OCI-LY1 (cell line): ENCODE measurements at regions not wholly inside any gene's neighbourhood (a gene's known extent, or its start where the extent isn't known, plus 50 kb on each side); places are given as distances from the start of the nearest gene placed in this dataset.

Source experiments
- H2AFZ ChIP-seq: fragments of 200-600 bp; sonication (generic), shearing (Covaris generic); 2 replicates; pipeline ENCODE4 v1.6.0; 2014; ENCODE audit warnings: antibody characterized with exemption, mild to moderate bottlenecking, low read length
- H3F3A ChIP-seq: fragments of 200-600 bp; sonication (generic), shearing (Covaris generic); 2 replicates; pipeline ENCODE4 v1.6.0; 2014; ENCODE audit warnings: mild to moderate bottlenecking, antibody characterized with exemption, low read length, moderate library complexity; ENCODE audit not compliant: insufficient read depth
- H3K27ac ChIP-seq: fragments of 200-600 bp; sonication (generic); 2 replicates; pipeline ENCODE4 v1.5.1; 2014; ENCODE audit warnings: low read length, mixed run types, mild to moderate bottlenecking, low read depth; ENCODE audit not compliant: poor library complexity, severe bottlenecking
- H3K27me3 ChIP-seq: fragments of 200-600 bp; sonication (generic); 2 replicates; pipeline ENCODE4 v1.6.0; 2014; ENCODE audit warnings: antibody characterized with exemption, mild to moderate bottlenecking, low read length, moderate library complexity; ENCODE audit not compliant: insufficient read depth
- H3K36me3 ChIP-seq: fragments of 200-600 bp; sonication (generic); 2 replicates; pipeline ENCODE4 v1.6.1; 2014; ENCODE audit warnings: mild to moderate bottlenecking, antibody characterized with exemption, low read length, moderate library complexity, mixed read lengths; ENCODE audit not compliant: insufficient read depth
- H3K4me1 ChIP-seq: fragments of 200-600 bp; sonication (generic); 2 replicates; pipeline ENCODE4 v1.5.1; 2014; ENCODE audit warnings: mild to moderate bottlenecking, low read length, moderate library complexity; ENCODE audit not compliant: insufficient read depth, severe bottlenecking
- H3K4me2 ChIP-seq: fragments of 200-600 bp; sonication (generic), shearing (Covaris generic); 2 replicates; pipeline ENCODE4 v1.6.1; 2014; ENCODE audit warnings: low read length
- H3K4me3 ChIP-seq: fragments of 200-600 bp; sonication (generic); 2 replicates; pipeline ENCODE4 v1.5.1; 2014; ENCODE audit warnings: low read length, low read depth, mild to moderate bottlenecking, mixed read lengths; ENCODE audit not compliant: poor library complexity, severe bottlenecking
- H3K79me2 ChIP-seq: fragments of 200-600 bp; shearing (Covaris generic); 2 replicates; pipeline ENCODE4 v1.6.1; 2016; ENCODE audit warnings: mixed run types, low read length, mixed read lengths; ENCODE audit not compliant: insufficient read depth
- H3K9ac ChIP-seq: fragments of 200-600 bp; sonication (generic), shearing (Covaris generic); 2 replicates; pipeline ENCODE4 v1.6.1; 2014; ENCODE audit warnings: mild to moderate bottlenecking, low read length, mixed read lengths
- H3K9me2 ChIP-seq: fragments of 200-600 bp; sonication (generic), shearing (Covaris generic); 2 replicates; pipeline ENCODE4 v1.6.1; 2014; ENCODE audit warnings: low read depth, mild to moderate bottlenecking, low read length, mixed read lengths
- H3K9me3 ChIP-seq: fragments of 200-600 bp; shearing (Covaris generic); 2 replicates; pipeline ENCODE4 v1.6.1; 2014; ENCODE audit warnings: low read length, mixed read lengths
- H4K20me1 ChIP-seq: fragments of 200-600 bp; sonication (generic), shearing (Covaris generic); 2 replicates; pipeline ENCODE4 v1.6.0; 2016; ENCODE audit warnings: mild to moderate bottlenecking, low read length; ENCODE audit not compliant: insufficient read depth
- EZH2 ChIP-seq: fragments of 200-600 bp; sonication (generic), shearing (Covaris generic); IDR thresholded peaks from 2 replicates; pipeline ENCODE4 v1.8.0; 2017; ENCODE audit warnings: borderline replicate concordance, mixed run types, mild to moderate bottlenecking, antibody characterized with exemption, low read length, moderate library complexity, mixed read lengths
- TF ChIP-seq, protein P1 (sequence below): fragments of 200-600 bp; sonication (generic), shearing (Covaris generic); IDR thresholded peaks from 2 replicates; pipeline ENCODE4 v1.5.1; 2017; ENCODE audit warnings: mild to moderate bottlenecking, antibody characterized with exemption, low read length, moderate library complexity, mixed read lengths

DNA sequence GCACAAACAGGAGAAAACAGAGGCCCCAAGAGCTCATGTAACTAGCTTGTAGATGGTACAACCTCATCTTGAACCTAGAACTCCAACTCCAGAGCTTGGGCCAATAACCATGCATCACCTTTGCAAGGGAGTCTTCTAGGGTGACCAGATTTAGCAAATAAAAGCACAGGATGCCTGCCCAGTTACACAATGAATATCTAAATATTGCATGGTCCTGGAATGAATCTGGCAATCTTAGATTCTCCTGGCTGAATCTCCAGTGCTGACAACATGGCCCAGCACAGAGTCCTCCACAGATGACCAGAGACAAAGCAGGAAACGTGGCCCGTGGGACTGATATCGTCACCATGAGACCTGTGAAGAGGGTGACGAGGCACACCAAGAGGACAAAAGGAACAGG, 494.1 kb downstream of the PREX1 start:
- no peak overlapping the region for H3K4me3 ChIP-seq
- H3F3A ChIP-seq: no peaks in the 10 kb centered on the region
- TF ChIP-seq EZH2: no peak
- TF ChIP-seq, protein P1, sequence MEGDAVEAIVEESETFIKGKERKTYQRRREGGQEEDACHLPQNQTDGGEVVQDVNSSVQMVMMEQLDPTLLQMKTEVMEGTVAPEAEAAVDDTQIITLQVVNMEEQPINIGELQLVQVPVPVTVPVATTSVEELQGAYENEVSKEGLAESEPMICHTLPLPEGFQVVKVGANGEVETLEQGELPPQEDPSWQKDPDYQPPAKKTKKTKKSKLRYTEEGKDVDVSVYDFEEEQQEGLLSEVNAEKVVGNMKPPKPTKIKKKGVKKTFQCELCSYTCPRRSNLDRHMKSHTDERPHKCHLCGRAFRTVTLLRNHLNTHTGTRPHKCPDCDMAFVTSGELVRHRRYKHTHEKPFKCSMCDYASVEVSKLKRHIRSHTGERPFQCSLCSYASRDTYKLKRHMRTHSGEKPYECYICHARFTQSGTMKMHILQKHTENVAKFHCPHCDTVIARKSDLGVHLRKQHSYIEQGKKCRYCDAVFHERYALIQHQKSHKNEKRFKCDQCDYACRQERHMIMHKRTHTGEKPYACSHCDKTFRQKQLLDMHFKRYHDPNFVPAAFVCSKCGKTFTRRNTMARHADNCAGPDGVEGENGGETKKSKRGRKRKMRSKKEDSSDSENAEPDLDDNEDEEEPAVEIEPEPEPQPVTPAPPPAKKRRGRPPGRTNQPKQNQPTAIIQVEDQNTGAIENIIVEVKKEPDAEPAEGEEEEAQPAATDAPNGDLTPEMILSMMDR: no peak
- no peak overlapping the region for H2AFZ ChIP-seq
- H3K9ac ChIP-seq: no peak overlapping the region
- no peaks in the 10 kb centered on the region for H3K79me2 ChIP-seq
- H3K27me3 ChIP-seq: 0 out of 2 replicates have a peak, but pooled peaks cover 3% of the 10 kb centered on the region
- no peaks in the 10 kb centered on the region for H3K36me3 ChIP-seq
- H3K9me2 ChIP-seq: no peaks in the 10 kb centered on the region
- H3K9me3 ChIP-seq: no peaks in the 10 kb centered on the region
- no peak overlapping the region for H3K27ac ChIP-seq
- H3K4me2 ChIP-seq: no peak overlapping the region
- no peaks in the 10 kb centered on the region for H4K20me1 ChIP-seq
- H3K4me1 ChIP-seq: no peaks in the 10 kb centered on the region

DNA sequence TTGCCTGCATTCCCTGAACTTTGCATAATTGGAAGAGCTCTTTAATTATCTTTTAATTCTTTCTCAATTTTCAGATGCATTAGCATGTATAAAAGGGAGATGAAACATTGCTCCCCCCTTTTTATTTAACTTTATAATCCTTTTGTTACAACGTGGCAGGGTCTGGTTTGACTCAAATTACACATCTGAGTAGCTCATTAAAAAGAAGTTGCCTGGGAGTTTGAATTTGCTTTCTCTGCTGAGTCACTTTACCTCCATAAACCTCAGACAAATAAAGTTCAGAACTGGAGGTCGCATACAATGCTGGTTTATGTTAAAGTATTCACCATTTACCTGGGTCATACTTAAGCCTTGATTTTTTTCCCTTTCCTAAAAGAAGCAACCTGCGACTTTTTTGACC, 495.2 kb downstream of the PREX1 start:
- no peak overlapping the region for H3K9ac ChIP-seq
- TF ChIP-seq, protein P1: no peak
- TF ChIP-seq EZH2: no peak
- no peaks in the 10 kb centered on the region for H4K20me1 ChIP-seq

DNA sequence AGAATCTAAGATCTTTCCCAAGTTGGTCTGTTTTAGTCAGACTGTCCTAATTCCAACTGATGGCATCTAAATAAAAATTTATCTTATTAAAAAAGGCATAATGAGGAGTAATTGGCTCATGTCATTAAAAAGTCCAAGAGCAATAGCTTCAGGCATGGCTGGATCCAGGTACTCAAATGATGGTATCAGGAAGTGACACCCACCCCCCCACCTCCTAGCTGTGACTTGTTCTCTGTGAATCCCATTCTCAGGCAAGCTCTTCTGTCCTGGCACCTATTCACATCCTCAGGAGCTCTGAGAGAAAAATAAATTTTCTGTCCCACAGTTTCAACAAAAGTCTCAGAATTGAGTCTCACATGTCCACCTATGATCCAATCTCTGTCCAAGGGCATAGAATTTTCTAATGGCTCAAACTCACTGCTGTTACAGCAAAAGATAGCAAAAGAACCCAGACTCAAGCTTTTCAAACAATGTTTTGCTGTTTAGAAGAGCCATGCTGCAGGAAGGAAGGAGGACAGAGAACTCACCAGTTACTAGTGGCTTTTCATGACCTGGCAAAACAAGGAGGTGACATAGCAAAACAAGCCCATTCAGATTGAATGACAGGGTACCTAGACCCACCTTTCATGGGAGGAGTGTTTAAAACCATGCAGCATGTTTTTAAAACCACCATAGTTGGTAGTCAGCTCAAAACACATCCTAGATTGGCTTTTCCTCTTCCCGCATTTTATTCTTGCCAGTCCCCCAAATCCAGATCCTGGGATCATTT, 496.1 kb downstream of the PREX1 start:
- Histone ChIP-seq H3K4me1 (no peaks in the 10 kb centered on the region), H2AFZ (no peak overlapping the region), H3K27me3 (0 out of 2 replicates have a peak, but pooled peaks cover 3% of the 10 kb centered on the region)

More for the DNA sequence above, 495.2 kb downstream of the PREX1 start:
- Histone ChIP-seq H3K9me3 (no peaks in the 10 kb centered on the region), H2AFZ (no peak overlapping the region), H3K4me2 (no peak overlapping the region), H3K4me1 (no peaks in the 10 kb centered on the region), H3K9me2 (no peaks in the 10 kb centered on the region), H3K36me3 (no peaks in the 10 kb centered on the region), H3K27ac (no peak overlapping the region), H3K27me3 (0 out of 2 replicates have a peak, but pooled peaks cover 3% of the 10 kb centered on the region), H3K79me2 (no peaks in the 10 kb centered on the region), H3K4me3 (no peak overlapping the region), H3F3A (no peaks in the 10 kb centered on the region)

More for the DNA sequence above, 496.1 kb downstream of the PREX1 start:
- H4K20me1 ChIP-seq: no peaks in the 10 kb centered on the region
- no peaks in the 10 kb centered on the region for H3K9me2 ChIP-seq
- no peaks in the 10 kb centered on the region for H3K79me2 ChIP-seq
- H3K4me2 ChIP-seq: no peak overlapping the region
- no peak overlapping the region for H3K4me3 ChIP-seq
- no peak for TF ChIP-seq EZH2
- TF ChIP-seq, protein P1: no peak
- H3K36me3 ChIP-seq: no peaks in the 10 kb centered on the region
- H3K27ac ChIP-seq: no peak overlapping the region
- no peaks in the 10 kb centered on the region for H3F3A ChIP-seq
- no peaks in the 10 kb centered on the region for H3K9me3 ChIP-seq
- H3K9ac ChIP-seq: no peak overlapping the region
